GM19397 (cell line): ENCODE measurements at regions not wholly inside any gene's neighbourhood (a gene's known extent, or its start where the extent isn't known, plus 50 kb on each side); places are given as distances from the start of the nearest gene placed in this dataset.

ENCODE experiments used
- ATAC-seq: cut with Tn5 transposase; IDR thresholded peaks from one replicate; pipeline ENCODE4 v1.9.1; 2021; ENCODE audit warnings: mild to moderate bottlenecking, moderate library complexity; ENCODE audit not compliant: unreplicated experiment

DNA sequence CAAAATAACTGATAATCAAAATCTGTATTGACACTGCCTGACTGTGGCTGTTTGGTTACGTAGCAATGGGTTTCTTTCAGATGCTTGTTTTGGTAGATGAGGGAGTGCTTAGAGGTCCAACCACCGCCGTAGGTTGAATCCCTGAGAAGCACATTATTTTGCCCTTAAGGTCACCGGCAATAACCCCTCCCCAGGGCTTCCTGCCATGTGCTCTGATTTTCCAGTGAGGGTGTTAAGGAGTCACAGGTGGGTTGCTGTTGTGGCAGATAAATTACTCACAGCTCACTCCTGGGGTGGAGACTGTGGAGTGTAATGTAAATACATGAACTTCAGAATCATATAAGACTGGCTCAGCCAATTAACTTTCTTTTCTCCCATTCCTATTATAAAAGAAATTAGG, 81.5 kb upstream of the ZP4 start:
- ATAC-seq, result no peak

DNA sequence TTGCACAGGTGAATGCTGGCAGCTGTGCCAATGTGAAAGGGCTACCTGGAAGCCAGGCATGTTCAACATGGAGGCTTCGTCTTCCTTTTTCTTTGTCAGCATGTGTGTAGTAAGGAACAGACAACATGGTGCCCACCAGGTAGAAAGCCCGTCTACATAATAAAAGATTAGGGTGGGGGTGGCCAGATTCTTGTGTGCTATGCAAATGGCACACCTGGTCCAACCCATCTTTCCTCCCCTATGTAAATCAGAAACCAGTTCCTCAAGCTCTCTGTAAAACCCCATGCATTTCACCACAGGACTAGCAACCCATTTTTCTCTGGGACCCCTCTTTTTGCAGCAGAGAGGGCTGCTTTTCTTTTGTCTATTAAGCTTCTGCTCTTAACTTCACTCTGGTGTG, 72.3 kb upstream of the ZP4 start:
- ATAC-seq, result no peak

DNA sequence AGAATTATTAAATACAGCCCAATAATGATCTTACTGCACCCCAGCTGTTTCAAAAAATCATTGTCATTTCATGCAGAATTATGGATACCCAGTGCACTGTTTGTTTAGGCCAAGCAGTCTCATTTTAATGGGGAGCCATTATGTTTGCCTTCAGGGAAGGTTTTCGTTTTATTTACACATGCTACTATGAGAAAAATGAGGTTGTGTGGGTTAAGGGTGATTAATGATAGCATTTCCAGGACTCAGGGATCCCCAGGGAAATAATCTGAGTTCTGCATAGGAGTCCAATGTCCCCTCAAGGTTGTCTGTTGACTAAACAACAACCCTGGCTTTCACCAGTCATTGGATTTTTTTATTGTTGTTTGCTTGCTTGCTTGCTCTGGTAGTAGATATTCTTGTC, 71.0 kb upstream of the ZP4 start:
- no peak for ATAC-seq

DNA sequence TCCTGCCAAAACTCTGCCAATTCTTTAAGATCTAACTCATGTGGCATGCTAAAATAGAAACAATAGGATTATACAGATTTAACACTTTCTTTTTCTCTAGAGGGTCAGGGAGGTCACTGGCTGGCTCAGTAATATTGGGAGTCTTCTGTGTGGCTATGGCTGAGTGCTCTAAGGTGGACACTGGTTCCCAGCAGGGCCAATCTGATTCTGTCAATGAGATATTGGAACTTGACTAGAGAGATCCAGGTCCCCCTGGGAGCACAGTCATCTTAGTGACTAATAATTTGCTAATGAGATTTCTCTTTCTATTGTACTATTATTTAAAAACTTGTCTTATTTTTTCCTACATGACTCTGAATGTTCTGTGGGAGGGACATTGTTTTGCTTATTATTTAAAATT, 69.1 kb upstream of the ZP4 start:
- ATAC-seq, result no peak

DNA sequence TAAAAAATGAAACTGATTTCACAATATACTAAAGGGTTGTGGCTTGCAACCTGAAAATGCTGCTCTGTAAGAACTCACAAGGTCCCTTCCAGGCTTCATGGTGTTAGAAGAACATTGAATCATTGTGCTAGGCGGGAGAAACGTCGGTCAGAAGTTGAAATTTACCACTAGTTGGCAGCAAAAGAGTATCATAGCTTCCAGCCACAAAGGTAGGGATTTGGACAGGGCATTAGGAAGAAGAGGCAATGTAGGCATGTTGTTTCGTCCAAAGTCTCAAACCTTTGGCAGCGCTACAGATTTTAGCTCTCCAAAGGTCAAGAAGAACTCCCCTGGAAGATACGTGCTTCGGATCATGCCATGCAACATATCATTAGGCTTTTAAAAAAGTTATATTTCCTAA, 62.5 kb upstream of the ZP4 start:
- ATAC-seq, result no peak
